OCI-LY3 (cell line): ENCODE measurements at regions not wholly inside any gene's neighbourhood (a gene's known extent, or its start where the extent isn't known, plus 50 kb on each side); places are given as distances from the start of the nearest gene placed in this dataset.
A peak's percentile ranks its signal among the peaks of the same experiment; 100 is the strongest.

Experiments
- H2AFZ ChIP-seq: fragments of 200-600, 300-600 bp; shearing (Covaris generic); 2 replicates; pipeline ENCODE4 v1.6.0; 2014; ENCODE audit warnings: antibody characterized with exemption, low read depth, low read length
- H3K27ac ChIP-seq: fragments of 200-600, 300-600 bp; sonication (generic); 2 replicates; pipeline ENCODE4 v1.5.1; 2014; ENCODE audit warnings: mild to moderate bottlenecking, low read length, moderate library complexity, mixed read lengths
- H3K27me3 ChIP-seq: fragments of 200-600, 300-600 bp; sonication (generic); 2 replicates; pipeline ENCODE4 v1.6.1; 2014; ENCODE audit warnings: low read depth, low read length, mixed read lengths
- H3K36me3 ChIP-seq: fragments of 200-600, 300-600 bp; sonication (generic); replicated peaks from 2 replicates; pipeline ENCODE3; 2014; ENCODE audit warnings: low read depth, low read length, mixed read lengths
- H3K4me1 ChIP-seq: fragments of 300-600, 200-600 bp; sonication (generic); 2 replicates; pipeline ENCODE4 v1.6.1; 2014; ENCODE audit warnings: low read length, mixed read lengths
- H3K4me2 ChIP-seq: fragments of 200-600, 300-600 bp; sonication (generic); 2 replicates; pipeline ENCODE4 v1.6.1; 2014; ENCODE audit warnings: low read length, mixed read lengths
- H3K4me3 ChIP-seq: fragments of 300-600, 200-600 bp; sonication (generic); 2 replicates; pipeline ENCODE4 v1.5.1; 2014; ENCODE audit warnings: antibody characterized with exemption, mild to moderate bottlenecking, low read length, moderate library complexity
- H3K79me2 ChIP-seq: fragments of 300-600, 200-600 bp; shearing (Covaris generic); 2 replicates; pipeline ENCODE4 v1.6.1; 2014; ENCODE audit warnings: mild to moderate bottlenecking, low read length, mixed read lengths
- H3K9ac ChIP-seq: fragments of 300-600, 200-600 bp; shearing (Covaris generic); 2 replicates; pipeline ENCODE4 v1.6.0; 2014; ENCODE audit warnings: mild to moderate bottlenecking, low read length, moderate library complexity
- H3K9me3 ChIP-seq: fragments of 200-600, 300-600 bp; shearing (Covaris generic); 2 replicates; pipeline ENCODE4 v1.6.1; 2014; ENCODE audit warnings: low read length, mixed read lengths; ENCODE audit not compliant: insufficient read depth
- H4K20me1 ChIP-seq: fragments of 200-600, 300-600 bp; sonication (generic); 2 replicates; pipeline ENCODE4 v1.6.1; 2016; ENCODE audit warnings: low read length, mixed read lengths; ENCODE audit not compliant: insufficient read depth
- EZH2phosphoT487 ChIP-seq: fragments of 200-600 bp; shearing (Covaris generic); IDR thresholded peaks from 2 replicates; pipeline ENCODE4 v1.6.1; 2018; ENCODE audit warnings: antibody characterized with exemption, mixed run types, low read depth
- TF ChIP-seq, protein P1 (sequence below): fragments of 200-600, 300-600 bp; sonication (generic); IDR thresholded peaks from 2 replicates; pipeline ENCODE4 v1.5.1; 2014; ENCODE audit warnings: antibody characterized with exemption, low read length, low read depth

DNA sequence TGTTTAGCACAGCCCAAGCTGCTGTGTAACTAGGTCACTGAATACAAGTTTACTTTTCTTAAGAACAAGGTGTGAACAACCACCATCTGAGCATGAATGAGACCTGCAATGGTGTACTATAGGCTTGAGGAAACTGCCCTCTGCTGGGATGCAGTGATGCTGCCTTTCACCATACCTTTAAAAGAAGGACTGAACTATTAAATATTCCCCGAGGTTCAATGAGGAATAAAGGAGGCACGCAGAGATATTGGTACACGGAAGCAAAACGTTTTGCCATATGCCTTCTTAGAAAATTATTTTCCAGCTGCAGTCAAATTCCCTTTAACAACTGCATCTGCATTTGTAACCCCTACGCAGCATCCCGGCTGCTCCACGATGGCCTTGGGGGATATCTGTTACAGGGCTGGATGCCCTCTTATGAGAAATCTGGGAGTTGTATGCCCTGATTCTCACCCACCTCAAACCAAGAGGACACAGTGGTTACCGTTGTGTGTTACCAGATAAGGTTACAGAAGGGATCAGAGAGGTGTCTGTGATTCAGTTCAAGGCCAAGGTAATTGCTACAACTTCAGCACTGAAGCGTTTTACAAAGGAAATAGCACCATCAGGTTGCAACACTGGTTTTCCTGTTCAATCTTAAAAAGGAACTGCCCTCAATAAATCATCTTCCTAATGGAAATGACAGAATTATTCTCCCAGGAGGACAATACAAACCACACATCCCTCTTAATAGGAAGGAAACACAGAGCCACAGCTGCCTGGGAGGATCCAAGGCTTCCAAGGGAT, 470.5 kb downstream of the LTN1 start:
- no peak for TF ChIP-seq EZH2phosphoT487
- TF ChIP-seq, protein P1, sequence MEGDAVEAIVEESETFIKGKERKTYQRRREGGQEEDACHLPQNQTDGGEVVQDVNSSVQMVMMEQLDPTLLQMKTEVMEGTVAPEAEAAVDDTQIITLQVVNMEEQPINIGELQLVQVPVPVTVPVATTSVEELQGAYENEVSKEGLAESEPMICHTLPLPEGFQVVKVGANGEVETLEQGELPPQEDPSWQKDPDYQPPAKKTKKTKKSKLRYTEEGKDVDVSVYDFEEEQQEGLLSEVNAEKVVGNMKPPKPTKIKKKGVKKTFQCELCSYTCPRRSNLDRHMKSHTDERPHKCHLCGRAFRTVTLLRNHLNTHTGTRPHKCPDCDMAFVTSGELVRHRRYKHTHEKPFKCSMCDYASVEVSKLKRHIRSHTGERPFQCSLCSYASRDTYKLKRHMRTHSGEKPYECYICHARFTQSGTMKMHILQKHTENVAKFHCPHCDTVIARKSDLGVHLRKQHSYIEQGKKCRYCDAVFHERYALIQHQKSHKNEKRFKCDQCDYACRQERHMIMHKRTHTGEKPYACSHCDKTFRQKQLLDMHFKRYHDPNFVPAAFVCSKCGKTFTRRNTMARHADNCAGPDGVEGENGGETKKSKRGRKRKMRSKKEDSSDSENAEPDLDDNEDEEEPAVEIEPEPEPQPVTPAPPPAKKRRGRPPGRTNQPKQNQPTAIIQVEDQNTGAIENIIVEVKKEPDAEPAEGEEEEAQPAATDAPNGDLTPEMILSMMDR: peak; percentile 45
- Histone ChIP-seq H3K27me3 (no peaks in the 10 kb centered on the region), H2AFZ (no peak overlapping the region), H3K27ac (no peak overlapping the region), H4K20me1 (no peaks in the 10 kb centered on the region), H3K9ac (no peak overlapping the region), H3K79me2 (no peaks in the 10 kb centered on the region), H3K9me3 (no peaks in the 10 kb centered on the region), H3K4me1 (peaks cover 12% of the 10 kb centered on the region), H3K4me2 (no peak overlapping the region), H3K4me3 (no peak overlapping the region), H3K36me3 (no peaks in the 10 kb centered on the region)

DNA sequence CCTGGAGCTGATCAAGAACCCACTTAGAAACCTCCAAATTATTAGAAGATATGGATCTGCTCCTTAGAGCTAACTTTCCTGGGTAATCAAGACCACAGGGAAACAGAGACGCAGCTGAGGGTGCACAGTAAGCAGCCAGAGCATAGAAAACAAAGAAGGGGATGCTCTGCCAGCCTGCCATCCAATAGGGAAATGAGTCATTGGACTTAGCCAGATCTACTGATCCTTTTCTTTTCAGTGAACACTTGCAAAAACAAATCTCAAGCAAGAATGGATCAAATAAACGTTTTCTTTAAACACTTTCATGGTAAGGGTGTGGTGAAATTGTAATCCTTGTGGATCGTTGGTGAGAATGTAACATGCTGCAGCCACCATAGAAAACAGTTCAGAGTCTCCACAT, 474.0 kb downstream of the LTN1 start:
- Histone ChIP-seq H4K20me1 (no peaks in the 10 kb centered on the region), H3K79me2 (no peaks in the 10 kb centered on the region), H3K27me3 (no peaks in the 10 kb centered on the region), H2AFZ (no peak overlapping the region), H3K4me2 (no peak overlapping the region), H3K36me3 (no peaks in the 10 kb centered on the region), H3K9me3 (no peaks in the 10 kb centered on the region), H3K27ac (no peak overlapping the region), H3K4me3 (no peak overlapping the region), H3K9ac (no peak overlapping the region), H3K4me1 (peaks cover 14% of the 10 kb centered on the region)
- TF ChIP-seq, protein P1: no peak
- TF ChIP-seq EZH2phosphoT487: no peak

- H2AFZ ChIP-seq: peak overlapping the region; percentile 84; the same call in 1 of the 2 replicates
- no peaks in the 10 kb centered on the region for H3K27me3 ChIP-seq
- H3K79me2 ChIP-seq: no peaks in the 10 kb centered on the region
- no peaks in the 10 kb centered on the region for H3K9me3 ChIP-seq
- H3K4me2 ChIP-seq: peak overlapping the region; percentile 68
- H3K4me1 ChIP-seq: peaks cover 14% of the 10 kb centered on the region
- no peaks in the 10 kb centered on the region for H3K36me3 ChIP-seq
- no peaks in the 10 kb centered on the region for H4K20me1 ChIP-seq
- 0 out of 2 replicates have a peak overlapping the region, but pooled peaks have one; percentile 21 for H3K9ac ChIP-seq
- TF ChIP-seq, protein P1: peak; percentile 79
- no peak for TF ChIP-seq EZH2phosphoT487
- peak overlapping the region; percentile 61 for H3K4me3 ChIP-seq
- H3K27ac ChIP-seq: no peak overlapping the region
Measured at GRCh38 chr21:28516991-28517592, 475.6 kb downstream of the LTN1 start.

- H3K9ac ChIP-seq: no peak overlapping the region
- no peaks in the 10 kb centered on the region for H3K27me3 ChIP-seq
- H3K4me3 ChIP-seq: no peak overlapping the region
- H3K4me2 ChIP-seq: no peak overlapping the region
- H2AFZ ChIP-seq: no peak overlapping the region
- H4K20me1 ChIP-seq: no peaks in the 10 kb centered on the region
- peaks cover 14% of the 10 kb centered on the region for H3K4me1 ChIP-seq
- TF ChIP-seq, protein P1: no peak
- TF ChIP-seq EZH2phosphoT487: no peak
- no peak overlapping the region for H3K27ac ChIP-seq
- no peaks in the 10 kb centered on the region for H3K9me3 ChIP-seq
- no peaks in the 10 kb centered on the region for H3K79me2 ChIP-seq
- no peaks in the 10 kb centered on the region for H3K36me3 ChIP-seq
Measured at GRCh38 chr21:28516021-28516420, 476.7 kb downstream of the LTN1 start.
